Spinal cord (tissue), 9 donors: ENCODE measurements at regions not wholly inside any gene's neighbourhood (a gene's known extent, or its start where the extent isn't known, plus 50 kb on each side); places are given as distances from the start of the nearest gene placed in this dataset.

Source experiments
- DNase-seq, 6 donors: peaks; one replicate each; pipeline versions ENCODE4 v3.0.0 to v3.0.0-alpha.2; 2013 to 2015; ENCODE audit warnings: low spot score in 6 of 6, low read depth in 4 of 6
- H3K27ac ChIP-seq: one replicate; pipeline ENCODE4 v1.5.1; 2013; ENCODE audit warnings: low read depth, low read length, control low read depth
- H3K27me3 ChIP-seq: one replicate; pipeline ENCODE4 v1.6.1; 2013; ENCODE audit warnings: low read length; ENCODE audit not compliant: control insufficient read depth, insufficient read depth
- H3K36me3 ChIP-seq: one replicate; pipeline ENCODE4 v1.6.1; 2013; ENCODE audit warnings: low read length; ENCODE audit not compliant: control insufficient read depth, insufficient read depth
- H3K4me1 ChIP-seq: one replicate; pipeline ENCODE4 v1.6.1; 2013; ENCODE audit warnings: low read length; ENCODE audit not compliant: control insufficient read depth, insufficient read depth
- H3K4me3 ChIP-seq: one replicate; pipeline ENCODE4 v1.5.1; 2013; ENCODE audit warnings: low read depth, low read length, control low read depth
- H3K9me3 ChIP-seq: one replicate; pipeline ENCODE4 v1.6.1; 2013; ENCODE audit warnings: low read length; ENCODE audit not compliant: control insufficient read depth, insufficient read depth
- WGBS: methylation state at CpG from one replicate; pipeline ENCODE4 v1.1.5; 2013; ENCODE audit warnings: missing lambda C conversion rate; ENCODE audit not compliant: insufficient coverage; 5-methylcytosine and 5-hydroxymethylcytosine counted together
- donor health status: healthy.

GRCh38 chr3:159657176-159657575, 331.5 kb upstream of the IL12A start:
- WGBS = no CpG with 5 or more reads among the region's 3 CpGs
- H3K4me3 ChIP-seq = no peak overlapping the region
- H3K36me3 ChIP-seq = no peaks in the 10 kb centered on the region
- DNase-seq = peak in 1 of 6 donors; percentile 73
- H3K9me3 ChIP-seq = no peaks in the 10 kb centered on the region
- H3K27me3 ChIP-seq = no peaks in the 10 kb centered on the region
- peaks cover 3% of the 10 kb centered on the region for H3K4me1 ChIP-seq
- no peak overlapping the region for H3K27ac ChIP-seq

DNA sequence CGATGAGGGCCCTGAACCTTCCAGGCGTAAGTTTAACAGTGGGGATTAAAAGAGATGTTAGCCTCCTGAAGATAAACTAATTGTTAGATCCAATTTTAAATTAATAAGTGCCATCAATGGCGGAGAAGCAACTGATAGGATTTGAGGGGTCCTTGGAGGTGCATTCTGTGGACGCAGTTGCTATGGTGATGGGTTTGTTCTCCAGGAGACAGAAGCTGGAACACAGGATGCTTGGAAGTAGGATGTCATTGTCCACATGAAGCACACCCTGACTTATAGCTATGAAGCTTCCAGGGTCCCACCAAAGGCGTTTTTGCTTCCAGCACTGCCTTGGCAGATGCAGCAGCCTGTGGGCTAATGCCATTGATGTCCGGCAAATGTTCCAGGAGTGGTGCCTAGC, 331.0 kb upstream of the IL12A start:
- peaks cover 3% of the 10 kb centered on the region for H3K4me1 ChIP-seq
- 61% methylated on average over 5 of the region's 6 CpGs for WGBS
- H3K9me3 ChIP-seq = no peaks in the 10 kb centered on the region
- H3K27me3 ChIP-seq = no peaks in the 10 kb centered on the region
- no peaks in the 10 kb centered on the region for H3K36me3 ChIP-seq
- no peak overlapping the region for H3K4me3 ChIP-seq
- peak in 2 of 6 donors; percentile 29 to 84 for DNase-seq
- H3K27ac ChIP-seq = no peak overlapping the region

DNA sequence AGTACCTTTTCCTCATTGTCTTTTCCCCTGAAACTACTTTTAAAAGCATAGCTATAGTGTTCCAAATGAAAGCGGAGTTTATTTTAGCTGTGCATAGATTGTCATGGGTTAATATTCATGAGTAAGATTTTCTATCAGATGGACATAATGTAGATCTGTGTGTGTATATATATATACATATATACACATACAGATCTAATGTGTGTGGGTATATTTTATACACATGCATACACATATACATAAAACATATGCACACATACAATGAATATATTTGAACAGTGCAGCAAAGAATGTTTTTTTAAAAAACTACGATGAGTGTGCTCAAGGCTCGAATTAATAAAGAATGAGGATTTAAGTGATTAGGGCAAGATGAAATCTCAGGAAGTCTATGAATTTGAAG, 328.3 kb upstream of the IL12A start:
- H3K27ac ChIP-seq = no peak overlapping the region
- WGBS = 89% methylated on average over 2 of the region's 3 CpGs

GRCh38 chr3:159660901-159661300, 327.7 kb upstream of the IL12A start:
- Histone ChIP-seq H3K4me1 (peaks cover 3% of the 10 kb centered on the region), H3K27me3 (no peaks in the 10 kb centered on the region), H3K27ac (no peak overlapping the region), H3K9me3 (no peaks in the 10 kb centered on the region), H3K36me3 (no peaks in the 10 kb centered on the region), H3K4me3 (no peak overlapping the region)
- no peak for DNase-seq
- WGBS = no CpG with 5 or more reads among the region's 1 CpG

More for the DNA sequence above, 328.3 kb upstream of the IL12A start:
- H3K4me1 ChIP-seq = peaks cover 3% of the 10 kb centered on the region
- no peak overlapping the region for H3K4me3 ChIP-seq
- no peaks in the 10 kb centered on the region for H3K9me3 ChIP-seq
- no peaks in the 10 kb centered on the region for H3K27me3 ChIP-seq
- no peaks in the 10 kb centered on the region for H3K36me3 ChIP-seq
- DNase-seq = no peak

- Histone ChIP-seq H3K36me3 (no peaks in the 10 kb centered on the region), H3K4me1 (peaks cover 3% of the 10 kb centered on the region), H3K27ac (no peak overlapping the region), H3K9me3 (no peaks in the 10 kb centered on the region), H3K27me3 (no peaks in the 10 kb centered on the region), H3K4me3 (no peak overlapping the region)
- no peak for DNase-seq
Observed at GRCh38 chr3:159662549-159662948, 326.1 kb upstream of the IL12A start.

GRCh38 chr3:159664006-159664405, 324.6 kb upstream of the IL12A start:
- no peaks in the 10 kb centered on the region for H3K4me1 ChIP-seq
- WGBS = no CpG with 5 or more reads among the region's 2 CpGs
- H3K4me3 ChIP-seq = no peak overlapping the region
- H3K9me3 ChIP-seq = no peaks in the 10 kb centered on the region
- peak in 2 of 6 donors; percentile 34 to 61 for DNase-seq
- H3K36me3 ChIP-seq = no peaks in the 10 kb centered on the region
- no peaks in the 10 kb centered on the region for H3K27me3 ChIP-seq
- H3K27ac ChIP-seq = no peak overlapping the region

- Histone ChIP-seq H3K4me1 (no peaks in the 10 kb centered on the region), H3K4me3 (no peak overlapping the region), H3K27me3 (no peaks in the 10 kb centered on the region), H3K9me3 (no peaks in the 10 kb centered on the region), H3K27ac (no peak overlapping the region), H3K36me3 (no peaks in the 10 kb centered on the region)
- no peak for DNase-seq
- WGBS = no CpG with 5 or more reads among the region's 1 CpG
Observed at GRCh38 chr3:159664653-159665052, 324.0 kb upstream of the IL12A start.

- Histone ChIP-seq H3K27ac (no peak overlapping the region), H3K36me3 (no peaks in the 10 kb centered on the region), H3K4me1 (no peaks in the 10 kb centered on the region), H3K9me3 (no peaks in the 10 kb centered on the region), H3K27me3 (no peaks in the 10 kb centered on the region), H3K4me3 (no peak overlapping the region)
- WGBS = 91% methylated on average over 3 of the region's 4 CpGs
- no peak for DNase-seq
Observed at GRCh38 chr3:159667261-159667660, 321.4 kb upstream of the IL12A start.

DNA sequence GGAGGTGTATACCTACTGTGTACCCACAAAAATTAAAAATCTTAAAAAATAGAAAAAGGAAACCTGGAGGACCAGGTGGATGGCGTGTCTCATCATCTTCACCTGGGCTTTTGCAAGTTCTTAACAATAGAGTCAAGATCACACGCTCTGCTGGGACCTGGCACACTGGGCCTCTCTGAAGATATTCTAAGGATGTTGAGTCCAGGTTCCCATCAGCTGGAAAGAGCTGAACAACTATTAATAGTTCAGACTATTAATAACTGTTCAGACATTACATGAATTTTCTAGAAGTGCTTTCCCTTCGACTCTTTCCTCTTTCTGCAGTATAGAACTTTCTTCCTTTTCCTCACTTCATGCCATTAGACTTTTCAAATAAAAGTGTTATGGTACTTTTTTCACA, 320.2 kb upstream of the IL12A start:
- Histone ChIP-seq H3K4me1 (no peaks in the 10 kb centered on the region), H3K27me3 (no peaks in the 10 kb centered on the region), H3K27ac (no peak overlapping the region), H3K9me3 (no peaks in the 10 kb centered on the region), H3K36me3 (no peaks in the 10 kb centered on the region), H3K4me3 (no peak overlapping the region)
- no peak for DNase-seq
- WGBS = no CpG with 5 or more reads among the region's 3 CpGs

GRCh38 chr3:159668990-159669476, 319.6 kb upstream of the IL12A start:
- no peaks in the 10 kb centered on the region for H3K4me1 ChIP-seq
- DNase-seq = no peak
- H3K4me3 ChIP-seq = no peak overlapping the region
- H3K27me3 ChIP-seq = no peaks in the 10 kb centered on the region
- WGBS = 83% methylated on average over 1 of the region's 8 CpGs
- H3K9me3 ChIP-seq = no peaks in the 10 kb centered on the region
- no peak overlapping the region for H3K27ac ChIP-seq
- H3K36me3 ChIP-seq = no peaks in the 10 kb centered on the region
